ENCODE measurements at regions not wholly inside any gene's neighbourhood (a gene's known extent, or its start where the extent isn't known, plus 50 kb on each side); places are given as distances from the start of the nearest gene placed in this dataset.

- Histone ChIP-seq H3K4me2 (ENCODE audit: low read depth, low read length, poor library complexity, severe bottlenecking) (no peak overlapping the region), H3K9ac (ENCODE audit: low read depth, low read length, poor library complexity, severe bottlenecking) (no peak overlapping the region), H3F3A (ENCODE audit: low read depth) (no peaks in the 10 kb centered on the region), H3K79me2 (ENCODE audit: insufficient read depth, low read length) (no peaks in the 10 kb centered on the region), H3K27me3 (ENCODE audit: insufficient read depth, low read length, poor library complexity, severe bottlenecking) (no peaks in the 10 kb centered on the region), H3K4me3 (ENCODE audit: low read length, poor library complexity, severe bottlenecking) (no peak overlapping the region), H3K36me3 (ENCODE audit: insufficient read depth, low read length) (no peaks in the 10 kb centered on the region), H4K20me1 (ENCODE audit: insufficient read depth, low read length, poor library complexity, severe bottlenecking) (no peaks in the 10 kb centered on the region), H3K9me2 (replicated peaks; ENCODE audit: low read depth, low read length) (no peaks in the 10 kb centered on the region), H2AFZ (ENCODE audit: low read length) (no peak overlapping the region), H3K4me1 (ENCODE audit: insufficient read depth, low read length, poor library complexity, severe bottlenecking) (no peaks in the 10 kb centered on the region), H3K9me3 (ENCODE audit: insufficient read depth, low read depth, low read length) (no peaks in the 10 kb centered on the region)
- TF ChIP-seq EZH2phosphoT487 (IDR thresholded peaks at IDR 0.05; ENCODE audit: borderline replicate concordance) (no peak), CTCF (conservative IDR thresholded peaks at IDR 0.05; ENCODE audit: low read length) (no peak)
These were observed 871.8 kb downstream of the SLC4A3 start for GRCh38 chr2:220499225-220499624.

GRCh38 chr2:220502539-220502938 is 875.1 kb downstream of the SLC4A3 start:
- no peak overlapping the region for H3K4me3 ChIP-seq (ENCODE audit: low read length, poor library complexity, severe bottlenecking)
- H3K9me2 ChIP-seq (replicated peaks; ENCODE audit: low read depth, low read length), result no peaks in the 10 kb centered on the region
- TF ChIP-seq CTCF (conservative IDR thresholded peaks at IDR 0.05; ENCODE audit: low read length), result no peak
- TF ChIP-seq EZH2phosphoT487 (IDR thresholded peaks at IDR 0.05; ENCODE audit: borderline replicate concordance), result no peak
- no peak overlapping the region for H2AFZ ChIP-seq (ENCODE audit: low read length)
- no peaks in the 10 kb centered on the region for H3K36me3 ChIP-seq (ENCODE audit: insufficient read depth, low read length)
- no peaks in the 10 kb centered on the region for H4K20me1 ChIP-seq (ENCODE audit: insufficient read depth, low read length, poor library complexity, severe bottlenecking)
- no peaks in the 10 kb centered on the region for H3K27me3 ChIP-seq (ENCODE audit: insufficient read depth, low read length, poor library complexity, severe bottlenecking)
- no peaks in the 10 kb centered on the region for H3F3A ChIP-seq (ENCODE audit: low read depth)
- no peaks in the 10 kb centered on the region for H3K79me2 ChIP-seq (ENCODE audit: insufficient read depth, low read length)
- H3K4me2 ChIP-seq (ENCODE audit: low read depth, low read length, poor library complexity, severe bottlenecking), result no peak overlapping the region
- H3K4me1 ChIP-seq (ENCODE audit: insufficient read depth, low read length, poor library complexity, severe bottlenecking), result no peaks in the 10 kb centered on the region
- no peaks in the 10 kb centered on the region for H3K9me3 ChIP-seq (ENCODE audit: insufficient read depth, low read depth, low read length)
- no peak overlapping the region for H3K9ac ChIP-seq (ENCODE audit: low read depth, low read length, poor library complexity, severe bottlenecking)

- TF ChIP-seq CTCF (conservative IDR thresholded peaks at IDR 0.05; ENCODE audit: low read length) (no peak), EZH2phosphoT487 (IDR thresholded peaks at IDR 0.05; ENCODE audit: borderline replicate concordance) (no peak)
- Histone ChIP-seq H3K9me2 (replicated peaks; ENCODE audit: low read depth, low read length) (no peaks in the 10 kb centered on the region), H4K20me1 (ENCODE audit: insufficient read depth, low read length, poor library complexity, severe bottlenecking) (no peaks in the 10 kb centered on the region), H3K4me1 (ENCODE audit: insufficient read depth, low read length, poor library complexity, severe bottlenecking) (no peaks in the 10 kb centered on the region), H3K36me3 (ENCODE audit: insufficient read depth, low read length) (no peaks in the 10 kb centered on the region), H3K9me3 (ENCODE audit: insufficient read depth, low read depth, low read length) (no peaks in the 10 kb centered on the region; the same call in 1 of the 2 replicates), H2AFZ (ENCODE audit: low read length) (no peak overlapping the region), H3F3A (ENCODE audit: low read depth) (no peaks in the 10 kb centered on the region), H3K9ac (ENCODE audit: low read depth, low read length, poor library complexity, severe bottlenecking) (no peak overlapping the region), H3K79me2 (ENCODE audit: insufficient read depth, low read length) (no peaks in the 10 kb centered on the region), H3K4me2 (ENCODE audit: low read depth, low read length, poor library complexity, severe bottlenecking) (no peak overlapping the region), H3K4me3 (ENCODE audit: low read length, poor library complexity, severe bottlenecking) (no peak overlapping the region), H3K27me3 (ENCODE audit: insufficient read depth, low read length, poor library complexity, severe bottlenecking) (no peaks in the 10 kb centered on the region)
These were observed 876.0 kb downstream of the SLC4A3 start for GRCh38 chr2:220503431-220503830.

Measured in Loucy (cell line).